Ectodermal cell (in vitro differentiated cells): ENCODE measurements at regions not wholly inside any gene's neighbourhood (a gene's known extent, or its start where the extent isn't known, plus 50 kb on each side); places are given as distances from the start of the nearest gene placed in this dataset.

Experiments
- H3K27ac ChIP-seq: 2 replicates; pipeline ENCODE4 v1.7.0; 2013; ENCODE audit warnings: mild to moderate bottlenecking, low read depth, low read length; ENCODE audit not compliant: insufficient read depth, poor library complexity, severe bottlenecking
- H3K27me3 ChIP-seq: 2 replicates; pipeline ENCODE4 v1.7.0; 2013; ENCODE audit warnings: mild to moderate bottlenecking, low read length; ENCODE audit not compliant: insufficient read depth, control insufficient read depth, poor library complexity, severe bottlenecking
- H3K36me3 ChIP-seq: one replicate; pipeline ENCODE4 v1.7.0; 2013; ENCODE audit warnings: low read length; ENCODE audit not compliant: control insufficient read depth, insufficient read depth
- H3K4me1 ChIP-seq: one replicate; pipeline ENCODE4 v1.7.0; 2013; ENCODE audit warnings: low read length; ENCODE audit not compliant: control insufficient read depth, insufficient read depth
- H3K4me3 ChIP-seq: 2 replicates; pipeline ENCODE4 v1.7.0; 2013; ENCODE audit warnings: low read depth, low read length, control low read depth; ENCODE audit not compliant: insufficient read depth
- H3K9me3 ChIP-seq: 2 replicates; pipeline ENCODE4 v1.7.0; 2013; ENCODE audit warnings: mild to moderate bottlenecking, low read length, moderate library complexity; ENCODE audit not compliant: control insufficient read depth
- WGBS, 2 experiments: methylation state at CpG; one replicate each; pipeline ENCODE4 v1.1.7; 2013; ENCODE audit warnings: missing lambda C conversion rate in 2 of 2; 5-methylcytosine and 5-hydroxymethylcytosine counted together

GRCh38 chr21:24628046-24628445, 979.2 kb downstream of the MRPL39 start:
- H3K4me1 ChIP-seq = no peaks in the 10 kb centered on the region
- no peak overlapping the region for H3K4me3 ChIP-seq
- no peaks in the 10 kb centered on the region for H3K27me3 ChIP-seq
- H3K36me3 ChIP-seq = no peaks in the 10 kb centered on the region
- H3K9me3 ChIP-seq = no peaks in the 10 kb centered on the region
- no peak overlapping the region for H3K27ac ChIP-seq

DNA sequence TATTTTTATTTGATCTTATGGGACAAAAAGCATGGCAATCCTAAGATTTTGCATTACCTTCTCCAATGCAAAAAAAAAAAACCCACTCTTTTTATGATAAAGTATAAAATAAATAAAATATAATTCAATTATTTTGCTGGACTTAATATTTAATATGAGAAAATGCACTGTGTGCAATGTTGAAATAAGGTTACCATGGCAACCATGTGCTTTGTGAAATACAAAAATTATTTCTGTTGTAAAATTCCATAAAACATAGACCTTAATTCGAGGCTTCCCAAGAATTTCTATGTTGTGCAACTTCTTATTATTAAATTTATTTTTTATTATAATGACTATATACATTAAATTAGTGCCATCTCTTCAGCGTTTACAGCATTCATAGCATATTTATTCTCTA, 989.5 kb downstream of the MRPL39 start:
- H3K36me3 ChIP-seq = no peaks in the 10 kb centered on the region
- WGBS, 2 experiments = no CpG with 5 or more reads among the region's 2 CpGs
- H3K9me3 ChIP-seq = no peaks in the 10 kb centered on the region
- H3K4me1 ChIP-seq = no peaks in the 10 kb centered on the region
- H3K27me3 ChIP-seq = no peaks in the 10 kb centered on the region
- H3K27ac ChIP-seq = no peak overlapping the region
- H3K4me3 ChIP-seq = no peak overlapping the region

GRCh38 chr21:24594082-24594481, 1013.2 kb downstream of the MRPL39 start:
- H3K27ac ChIP-seq = no peak overlapping the region
- no peaks in the 10 kb centered on the region for H3K27me3 ChIP-seq
- WGBS, 2 experiments = 83 to 89% methylated on average over 3 of the region's 3 CpGs
- H3K36me3 ChIP-seq = no peaks in the 10 kb centered on the region
- H3K9me3 ChIP-seq = no peaks in the 10 kb centered on the region
- H3K4me3 ChIP-seq = no peak overlapping the region
- no peaks in the 10 kb centered on the region for H3K4me1 ChIP-seq

DNA sequence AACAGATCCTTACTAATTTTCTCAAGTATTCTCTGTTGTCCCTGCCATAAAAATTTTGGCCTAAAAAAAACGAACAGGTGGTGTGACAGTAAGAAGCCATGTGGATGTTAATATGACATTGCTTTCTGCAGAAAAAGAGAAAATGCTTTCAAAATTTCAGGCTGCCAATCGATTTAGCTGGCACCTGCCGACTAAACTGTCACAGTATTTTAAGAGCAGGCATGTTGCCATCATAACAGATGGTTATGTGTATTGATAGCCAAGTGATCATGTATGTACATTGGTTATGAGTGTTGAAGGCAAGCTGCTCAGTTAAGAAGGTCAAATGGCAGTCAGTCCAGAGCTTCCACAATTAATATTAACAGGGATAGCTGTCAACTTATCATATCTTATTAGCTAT, 1017.0 kb downstream of the MRPL39 start:
- Histone ChIP-seq H3K4me1 (no peaks in the 10 kb centered on the region), H3K36me3 (no peaks in the 10 kb centered on the region), H3K4me3 (no peak overlapping the region), H3K9me3 (no peaks in the 10 kb centered on the region), H3K27ac (no peak overlapping the region), H3K27me3 (no peaks in the 10 kb centered on the region)
- WGBS, 2 experiments = 84 to 86% methylated on average over 3 of the region's 3 CpGs

- no peak overlapping the region for H3K27ac ChIP-seq
- H3K27me3 ChIP-seq = no peaks in the 10 kb centered on the region
- no peaks in the 10 kb centered on the region for H3K4me1 ChIP-seq
- no peaks in the 10 kb centered on the region for H3K9me3 ChIP-seq
- H3K4me3 ChIP-seq = no peak overlapping the region
- no peaks in the 10 kb centered on the region for H3K36me3 ChIP-seq
Measured at GRCh38 chr21:24583473-24583872, 1023.8 kb downstream of the MRPL39 start.

GRCh38 chr21:24577301-24577700, 1030.0 kb downstream of the MRPL39 start:
- Histone ChIP-seq H3K27ac (no peak overlapping the region), H3K4me1 (no peaks in the 10 kb centered on the region), H3K4me3 (no peak overlapping the region), H3K27me3 (no peaks in the 10 kb centered on the region), H3K9me3 (no peaks in the 10 kb centered on the region), H3K36me3 (no peaks in the 10 kb centered on the region)
- WGBS, 2 experiments = no CpG with 5 or more reads among the region's 2 CpGs

GRCh38 chr21:24561291-24561690, 1046.0 kb downstream of the MRPL39 start:
- Histone ChIP-seq H3K27ac (no peak overlapping the region), H3K27me3 (no peaks in the 10 kb centered on the region), H3K4me3 (no peak overlapping the region), H3K36me3 (no peaks in the 10 kb centered on the region), H3K9me3 (no peaks in the 10 kb centered on the region), H3K4me1 (no peaks in the 10 kb centered on the region)
- WGBS, 2 experiments = 88 to 93% methylated on average over 5 of the region's 5 CpGs

GRCh38 chr21:24552491-24552890, 1054.8 kb downstream of the MRPL39 start:
- H3K4me1 ChIP-seq = no peaks in the 10 kb centered on the region
- H3K27me3 ChIP-seq = no peaks in the 10 kb centered on the region
- no peak overlapping the region for H3K4me3 ChIP-seq
- 48 to 61% methylated on average over 3 of the region's 3 CpGs for WGBS, 2 experiments
- H3K36me3 ChIP-seq = no peaks in the 10 kb centered on the region
- no peaks in the 10 kb centered on the region for H3K9me3 ChIP-seq
- no peak overlapping the region for H3K27ac ChIP-seq

GRCh38 chr21:24545807-24546361, 1061.4 kb downstream of the MRPL39 start:
- Histone ChIP-seq H3K4me3 (no peak overlapping the region), H3K27me3 (no peaks in the 10 kb centered on the region), H3K36me3 (no peaks in the 10 kb centered on the region), H3K9me3 (no peaks in the 10 kb centered on the region), H3K4me1 (no peaks in the 10 kb centered on the region), H3K27ac (no peak overlapping the region)
- WGBS, 2 experiments = 80 to 84% methylated on average over 4 of the region's 4 CpGs

GRCh38 chr21:24514081-24514733, 1093.1 kb downstream of the MRPL39 start:
- WGBS, 2 experiments = 68 to 75% methylated on average over 3 to 4 of the region's 6 CpGs
- Histone ChIP-seq H3K36me3 (no peaks in the 10 kb centered on the region), H3K9me3 (no peaks in the 10 kb centered on the region), H3K27me3 (no peaks in the 10 kb centered on the region), H3K4me3 (no peak overlapping the region), H3K27ac (no peak overlapping the region), H3K4me1 (no peaks in the 10 kb centered on the region)

- no peaks in the 10 kb centered on the region for H3K4me1 ChIP-seq
Measured at GRCh38 chr21:24509131-24509530, 1098.2 kb downstream of the MRPL39 start.

More at GRCh38 chr21:24509131-24509530, 1098.2 kb downstream of the MRPL39 start:
- no peaks in the 10 kb centered on the region for H3K27me3 ChIP-seq
- H3K27ac ChIP-seq = no peak overlapping the region
- 100% methylated on average over 1 of the region's 1 CpG for WGBS, 2 experiments
- no peak overlapping the region for H3K4me3 ChIP-seq
- H3K36me3 ChIP-seq = no peaks in the 10 kb centered on the region
- no peaks in the 10 kb centered on the region for H3K9me3 ChIP-seq
